ENCODE measurements at regions not wholly inside any gene's neighbourhood (a gene's known extent, or its start where the extent isn't known, plus 50 kb on each side); places are given as distances from the start of the nearest gene placed in this dataset.

- TF ChIP-seq POLR2A (IDR thresholded peaks at IDR 0.05) (no peak), CTCF (IDR thresholded peaks at IDR 0.05) (no peak), POLR2AphosphoS5 (IDR thresholded peaks at IDR 0.05) (no peak)
These were observed 361.3 kb downstream of the SS18 start for GRCh38 chr18:25729072-25729471.
